ENCODE measurements at regions not wholly inside any gene's neighbourhood (a gene's known extent, or its start where the extent isn't known, plus 50 kb on each side); places are given as distances from the start of the nearest gene placed in this dataset.
"Not testable (repeated sequence)": the region's sequence is repeated elsewhere in the genome, so short reads cannot be mapped to it uniquely, and the experiment has no call there.

DNA sequence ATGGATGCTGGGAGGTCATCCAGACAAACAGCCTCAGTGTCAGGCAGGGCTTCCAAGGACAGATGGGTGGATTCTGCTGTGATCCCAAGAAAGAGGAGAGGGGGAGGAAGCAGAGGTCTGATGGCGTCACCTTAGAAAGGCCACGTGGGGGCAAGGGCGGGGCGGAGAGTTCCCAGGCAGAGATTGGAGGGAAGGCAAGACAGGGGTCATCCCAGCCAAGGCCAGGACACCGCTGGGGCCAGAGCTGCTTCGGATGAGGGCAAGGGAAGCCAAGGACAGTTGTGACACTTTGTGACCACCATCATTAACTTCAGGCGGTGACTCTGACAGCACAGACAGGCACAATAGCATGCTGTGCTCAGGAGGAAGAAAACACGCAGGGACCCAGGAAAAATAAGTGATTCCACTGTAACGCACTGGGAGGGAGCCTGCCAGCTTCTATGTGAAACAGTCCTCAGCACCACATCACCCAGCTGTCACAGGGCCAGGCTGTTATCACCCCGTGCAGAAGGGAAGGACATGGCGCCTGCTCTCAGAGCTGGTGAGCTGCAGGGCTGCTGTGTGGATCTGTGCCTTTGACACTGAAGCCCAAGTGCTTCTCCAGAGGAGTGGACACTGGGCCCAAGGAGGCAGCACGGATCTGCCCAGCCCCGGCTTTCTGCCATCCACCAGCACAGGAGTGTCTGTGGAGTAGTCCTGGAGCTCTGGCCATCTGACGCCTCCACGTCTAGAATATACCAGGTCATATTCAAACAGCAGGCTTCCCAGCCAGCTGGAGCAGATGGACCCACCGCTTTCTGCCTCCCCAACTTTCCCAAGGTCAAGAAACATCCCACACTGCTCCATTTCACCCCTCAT lies 204.1 kb downstream of the NDUFA10 start:
- no peak for DNase-seq (ENCODE audit: low read depth)

DNA sequence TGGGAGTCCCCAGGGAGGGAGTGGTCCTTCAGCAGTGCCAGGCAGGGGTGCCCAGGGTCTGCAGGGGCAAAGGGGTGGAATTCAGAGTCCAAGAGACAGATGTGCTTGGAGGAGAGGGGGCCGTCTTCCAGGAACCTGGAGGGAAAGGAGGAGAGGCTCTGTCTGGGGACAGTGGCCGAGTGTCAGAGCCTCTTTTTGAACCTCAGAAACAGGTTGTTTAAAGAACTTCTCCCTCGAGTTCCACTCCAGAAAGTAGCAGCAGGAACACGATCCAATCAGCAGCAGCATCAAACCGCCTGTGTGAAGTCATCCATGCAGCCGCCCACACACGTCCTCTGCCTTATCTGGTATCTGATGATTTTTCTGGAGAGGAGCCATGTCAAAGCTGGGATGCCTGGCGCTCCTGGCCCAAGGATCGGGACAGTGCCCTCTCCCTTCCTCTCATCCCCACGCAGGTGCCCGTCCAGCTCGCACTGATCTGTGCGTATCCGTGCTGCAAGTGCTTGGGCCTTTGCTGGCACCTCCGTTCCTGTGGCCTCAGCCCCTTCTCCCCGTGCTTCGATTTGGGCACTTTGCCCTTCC lies 205.1 kb downstream of the NDUFA10 start:
- no peak for DNase-seq (ENCODE audit: low read depth)

- no peak for DNase-seq (ENCODE audit: low read depth)
Observed at GRCh38 chr2:239819091-239819973, 205.8 kb downstream of the NDUFA10 start.

GRCh38 chr2:239818531-239819011 lies 206.6 kb downstream of the NDUFA10 start:
- no peak for DNase-seq (ENCODE audit: low read depth)

DNA sequence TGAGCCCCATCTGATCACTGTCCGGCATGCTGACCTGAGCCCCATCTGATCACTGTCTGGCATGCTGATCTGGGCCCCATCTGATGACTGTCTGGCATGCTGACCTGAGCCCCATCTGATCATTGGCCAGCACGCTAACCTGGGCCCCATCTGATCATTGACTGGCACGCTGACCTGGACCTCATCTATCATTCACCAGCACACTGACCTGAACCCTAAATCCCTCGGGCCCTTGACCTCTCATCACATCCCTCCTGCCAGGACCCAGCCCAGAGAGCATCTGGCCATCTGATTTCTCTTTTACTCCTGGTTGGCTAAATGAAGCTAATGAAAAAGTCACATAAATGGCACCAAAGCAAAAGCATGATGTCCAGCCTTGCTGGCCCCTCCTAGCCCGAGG lies 207.1 kb downstream of the NDUFA10 start:
- DNase-seq (ENCODE audit: low read depth), result no peak

- not testable (repeated sequence) for DNase-seq (ENCODE audit: low read depth)
Observed at GRCh38 chr2:239817468-239818031, 207.6 kb downstream of the NDUFA10 start.

GRCh38 chr2:239816576-239817467 lies 208.3 kb downstream of the NDUFA10 start:
- DNase-seq (ENCODE audit: low read depth), result no peak

GRCh38 chr2:239815671-239816070 lies 209.5 kb downstream of the NDUFA10 start:
- DNase-seq (ENCODE audit: low read depth), result no peak

GRCh38 chr2:239814861-239815601 lies 210.1 kb downstream of the NDUFA10 start:
- no peak for DNase-seq (ENCODE audit: low read depth)

DNA sequence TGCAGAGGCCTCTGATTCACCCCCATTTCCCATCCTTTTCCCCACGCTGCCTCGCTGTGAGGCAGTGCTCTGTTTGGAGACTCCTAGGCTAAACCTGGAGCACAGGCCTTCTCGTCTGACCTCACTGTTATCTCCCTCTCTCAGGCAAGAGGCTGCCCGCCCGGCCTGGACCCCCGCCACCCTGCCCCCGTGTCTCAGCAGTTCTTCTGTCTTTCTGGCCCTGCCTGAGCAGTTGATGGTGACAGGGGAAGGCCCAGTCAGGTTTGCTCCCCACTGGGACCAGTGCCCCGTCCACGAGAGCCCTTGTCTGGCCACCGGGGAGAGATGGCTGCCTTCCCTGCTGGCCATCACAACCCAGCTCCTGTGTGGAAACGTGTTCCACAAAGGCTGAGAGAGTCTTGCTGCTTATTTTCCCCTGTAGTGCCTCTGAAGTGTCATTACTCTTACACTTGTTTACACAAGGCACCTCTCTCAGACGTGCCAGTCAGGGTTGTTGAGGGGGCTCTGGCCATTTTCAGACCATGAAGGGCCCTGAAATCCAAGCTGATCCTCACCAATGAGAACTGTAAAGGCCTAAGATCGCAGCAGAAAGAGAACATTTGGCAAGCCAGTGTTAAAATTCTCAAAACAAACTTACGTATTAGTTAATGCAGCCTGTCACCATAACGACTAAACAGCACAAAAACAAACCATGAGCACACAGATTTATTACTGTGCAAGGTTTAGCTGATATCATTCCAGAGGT lies 210.9 kb downstream of the NDUFA10 start:
- no peak for DNase-seq (ENCODE audit: low read depth)

DNA sequence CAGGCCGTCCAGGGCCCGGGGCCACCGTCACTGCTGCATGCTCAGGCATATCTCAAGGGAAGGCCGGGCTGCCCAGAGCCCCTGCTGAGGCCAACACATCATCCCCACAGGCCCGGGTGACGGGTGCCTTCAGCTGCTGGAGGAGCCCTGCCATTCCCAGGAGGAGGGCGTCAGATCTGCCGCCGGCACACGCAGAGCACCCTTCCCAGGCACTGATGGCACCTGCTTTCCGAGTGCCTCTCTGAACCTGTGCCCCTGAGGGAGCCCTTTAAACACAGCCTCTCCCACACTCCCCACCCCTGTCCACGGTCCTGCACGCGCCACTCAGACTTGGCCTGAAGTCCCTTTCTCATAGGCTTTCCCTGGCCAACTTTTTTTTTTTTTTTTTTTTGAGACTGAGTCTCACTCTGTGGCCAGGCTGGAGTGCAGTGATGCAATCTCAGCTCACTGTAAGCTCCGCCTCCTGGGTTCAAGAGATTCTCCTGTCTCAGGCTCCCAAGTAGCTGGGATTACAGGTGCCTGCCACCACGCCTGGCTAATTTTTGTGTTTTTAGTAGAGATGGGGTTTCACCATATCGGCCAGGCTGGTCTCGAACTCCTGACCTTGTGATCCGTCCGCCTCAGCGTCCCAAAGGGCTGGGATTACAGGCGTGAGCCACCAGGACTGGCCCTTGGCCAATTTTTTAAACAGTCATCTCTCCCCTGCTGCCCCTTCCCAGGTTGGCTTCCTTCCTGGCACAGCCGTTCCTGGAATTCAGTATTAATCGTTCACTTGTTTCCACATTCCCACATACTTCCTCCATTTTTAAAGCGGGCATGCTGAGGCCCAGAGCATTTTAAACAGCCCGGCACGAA lies 211.7 kb downstream of the NDUFA10 start:
- no peak for DNase-seq (ENCODE audit: low read depth)

GRCh38 chr2:239811806-239812560 lies 213.2 kb downstream of the NDUFA10 start:
- no peak for DNase-seq (ENCODE audit: low read depth)

DNA sequence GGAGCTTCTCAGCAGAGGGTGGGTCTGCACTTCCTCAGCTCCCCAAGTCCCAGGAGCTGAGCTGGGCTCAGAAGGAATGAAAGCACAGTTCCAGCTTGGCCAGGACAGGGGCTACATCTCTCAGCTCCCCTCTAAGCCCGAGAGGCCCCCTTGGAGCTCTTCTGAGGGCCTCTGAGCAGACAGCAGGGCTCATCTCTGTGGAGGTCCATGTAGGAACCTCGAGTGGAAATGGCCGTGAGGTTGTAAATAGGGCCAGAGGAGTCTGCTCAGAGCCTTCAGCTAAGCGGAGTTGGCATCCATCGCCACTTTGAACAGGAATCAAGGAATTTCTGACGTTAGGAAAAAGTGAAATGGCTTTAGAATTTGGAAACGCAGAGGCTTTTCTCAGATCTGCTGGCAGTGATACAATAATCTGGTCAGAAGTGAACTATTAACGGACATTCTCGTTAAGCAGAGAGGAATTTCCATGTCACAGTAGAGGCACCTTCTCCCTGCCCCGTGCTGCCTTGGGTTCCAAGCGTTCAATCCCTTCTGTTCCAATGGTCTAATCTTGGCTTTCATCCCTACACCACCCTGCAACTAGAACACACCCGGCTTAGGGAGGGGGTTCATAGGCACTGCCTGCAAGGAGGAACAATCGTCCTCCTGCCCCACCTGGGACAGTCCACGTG lies 213.9 kb downstream of the NDUFA10 start:
- DNase-seq (ENCODE audit: low read depth), result no peak

- DNase-seq (ENCODE audit: low read depth), result no peak
Observed at GRCh38 chr2:239809391-239809790, 215.8 kb downstream of the NDUFA10 start.

GRCh38 chr2:239807568-239807967 lies 217.6 kb downstream of the NDUFA10 start:
- no peak for DNase-seq (ENCODE audit: low read depth)

DNA sequence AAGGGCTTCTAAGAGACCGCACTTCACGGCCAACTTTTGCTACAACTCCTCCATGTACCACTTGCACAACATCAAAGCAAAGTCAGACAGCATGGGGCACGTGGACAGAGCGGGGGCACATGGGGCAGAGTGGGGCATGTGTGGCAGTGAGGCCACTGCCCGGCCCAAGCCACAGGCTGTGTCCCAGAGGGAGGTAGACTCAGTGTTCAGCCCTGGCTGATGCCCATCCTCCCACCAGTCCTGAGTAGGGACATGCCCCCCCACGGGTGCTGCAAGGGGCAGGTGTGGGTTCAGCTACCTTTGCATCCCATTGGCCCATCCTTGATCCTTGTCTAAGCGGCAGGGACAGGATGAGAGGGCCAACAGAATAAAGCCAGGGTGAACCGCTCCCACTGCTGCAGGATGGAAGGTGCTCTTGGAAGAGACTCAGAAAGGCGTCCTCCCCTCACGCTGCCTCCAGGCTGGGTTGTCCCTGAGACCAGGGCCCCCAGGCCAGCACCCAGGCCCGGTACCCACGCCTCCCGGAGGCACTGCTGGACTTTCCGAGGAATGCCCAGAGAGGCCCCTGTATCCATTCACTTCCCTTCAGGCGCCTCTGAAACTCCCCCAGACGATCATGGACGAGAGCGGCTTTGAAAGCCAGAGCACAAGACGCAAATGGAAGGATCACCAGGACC lies 218.2 kb downstream of the NDUFA10 start:
- DNase-seq (ENCODE audit: low read depth), result no peak

Measured in myocyte (in vitro differentiated cells).